Stimulated activated CD4-positive, alpha-beta T cell treated with anti-CD3 and anti-CD28 coated beads, Interleukin-4, amount 100 ng/mL, for 24 hours (primary cell): ENCODE measurements at regions not wholly inside any gene's neighbourhood (a gene's known extent, or its start where the extent isn't known, plus 50 kb on each side); places are given as distances from the start of the nearest gene placed in this dataset.

Experiments
- DNase-seq: peaks from one replicate; pipeline ENCODE4 v3.0.0-alpha.2; 2020

DNA sequence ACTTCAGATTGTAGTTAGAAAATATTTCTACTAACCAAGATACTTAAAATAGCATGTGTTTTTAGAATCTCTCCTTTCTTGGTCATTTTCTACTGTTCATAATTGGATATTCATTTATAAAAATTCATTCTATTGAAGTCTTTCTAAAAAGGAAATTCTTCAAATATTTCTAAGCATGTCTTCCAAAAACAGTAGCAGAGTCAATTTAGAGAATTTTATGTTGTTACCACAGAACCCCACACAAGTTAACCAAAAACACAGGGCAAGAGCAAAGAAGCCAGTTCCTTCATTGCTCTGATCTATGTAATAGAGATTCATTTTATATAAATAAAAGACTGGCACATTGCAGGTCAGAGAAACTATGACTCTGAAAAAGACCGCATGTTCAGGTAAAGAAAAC is 345.1 kb upstream of the PITX2 start:
- DNase-seq = no peak

DNA sequence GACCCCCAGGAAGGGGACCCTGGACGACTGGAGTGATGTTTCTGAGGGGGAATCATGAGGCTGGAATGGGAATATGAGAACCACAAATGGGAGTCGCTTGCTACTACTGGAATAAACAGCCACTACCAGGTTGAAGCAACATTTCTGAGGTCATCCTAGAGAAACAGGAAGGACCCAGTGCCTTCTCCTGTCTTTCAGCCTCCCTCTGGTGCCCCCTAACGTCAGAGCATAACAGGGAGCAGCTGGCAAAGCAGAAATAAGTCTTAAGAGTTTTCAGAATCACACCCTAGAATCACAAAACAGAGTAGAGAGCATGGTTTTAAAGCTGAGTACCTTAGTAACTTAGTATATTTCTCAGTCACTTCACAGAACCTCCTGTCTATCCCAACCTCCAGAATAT is 347.8 kb upstream of the PITX2 start:
- no peak for DNase-seq

DNA sequence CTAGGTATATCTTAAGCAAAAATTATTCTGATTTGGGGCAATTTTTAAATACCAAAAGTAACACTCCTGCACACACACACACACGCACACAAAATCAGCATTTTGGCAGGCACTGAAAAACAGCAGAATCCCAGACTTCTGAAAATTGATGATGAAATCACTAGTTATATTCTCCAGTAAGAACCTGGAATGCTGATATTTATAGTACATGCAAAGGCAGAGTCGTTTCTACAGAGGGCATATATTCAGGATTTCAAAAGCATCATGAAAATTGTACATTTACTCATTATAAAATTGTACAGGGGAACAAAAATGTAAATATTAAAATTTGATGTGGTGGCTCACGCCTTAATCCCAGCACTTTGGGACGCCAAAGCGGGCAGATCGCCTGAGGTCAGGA is 352.5 kb upstream of the PITX2 start:
- no peak for DNase-seq

DNA sequence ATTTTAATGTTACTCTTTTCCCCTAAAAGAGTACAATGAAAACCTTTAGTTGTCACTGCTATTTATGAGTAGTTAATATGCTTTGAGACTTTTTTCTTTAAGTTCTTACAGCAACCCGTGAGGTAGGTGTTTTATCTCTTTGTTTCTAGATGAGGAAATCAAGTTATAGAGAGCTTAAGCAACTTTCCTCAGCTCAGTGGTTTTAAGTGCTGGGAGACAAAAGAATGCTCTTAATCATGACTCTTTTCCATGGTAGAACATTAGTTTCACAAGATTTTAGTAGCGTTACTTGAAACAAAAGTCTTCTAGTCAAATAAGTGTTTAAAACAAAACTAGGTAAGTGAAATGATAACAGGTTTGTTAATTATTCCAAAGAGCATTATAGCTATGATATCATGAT is 354.7 kb upstream of the PITX2 start:
- no peak for DNase-seq

DNA sequence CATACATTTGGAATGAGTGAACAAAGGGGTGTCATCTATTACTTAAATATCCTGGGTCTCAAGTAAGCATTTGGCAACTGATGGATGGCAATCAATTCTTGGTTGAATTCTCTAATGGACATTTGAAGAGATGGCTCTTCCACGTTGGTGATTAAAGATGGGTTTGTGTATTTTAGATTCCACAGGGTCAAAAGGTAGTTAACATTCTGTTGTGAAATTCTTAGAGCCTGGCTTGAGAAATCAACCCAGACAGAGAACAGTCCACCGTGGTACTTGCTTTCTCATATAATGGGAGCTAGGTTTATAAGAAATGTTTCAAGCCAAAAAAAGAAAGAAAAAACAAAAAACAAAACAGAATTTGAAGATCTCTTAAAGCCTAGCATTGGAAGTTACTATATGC is 355.9 kb upstream of the PITX2 start:
- no peak for DNase-seq

DNA sequence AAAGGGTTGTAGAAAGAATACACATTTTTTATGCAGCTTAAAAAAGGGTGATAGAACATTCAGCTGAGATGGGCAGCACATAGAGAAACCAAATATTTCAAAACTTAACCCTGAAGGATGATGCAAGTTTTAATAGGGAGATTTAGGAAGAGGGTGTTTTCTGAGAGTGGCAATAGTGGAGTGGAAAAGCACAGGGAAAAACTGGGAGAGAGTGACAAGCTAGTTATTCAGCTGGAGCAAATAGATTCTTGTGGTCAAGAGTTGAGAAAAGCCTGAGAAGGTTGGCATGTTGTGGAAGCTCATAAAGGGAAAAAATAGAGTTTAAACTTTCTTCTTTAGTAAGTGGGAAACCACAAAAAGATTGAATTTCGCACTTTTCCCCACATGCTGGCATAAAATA is 359.6 kb upstream of the PITX2 start:
- DNase-seq = no peak

DNA sequence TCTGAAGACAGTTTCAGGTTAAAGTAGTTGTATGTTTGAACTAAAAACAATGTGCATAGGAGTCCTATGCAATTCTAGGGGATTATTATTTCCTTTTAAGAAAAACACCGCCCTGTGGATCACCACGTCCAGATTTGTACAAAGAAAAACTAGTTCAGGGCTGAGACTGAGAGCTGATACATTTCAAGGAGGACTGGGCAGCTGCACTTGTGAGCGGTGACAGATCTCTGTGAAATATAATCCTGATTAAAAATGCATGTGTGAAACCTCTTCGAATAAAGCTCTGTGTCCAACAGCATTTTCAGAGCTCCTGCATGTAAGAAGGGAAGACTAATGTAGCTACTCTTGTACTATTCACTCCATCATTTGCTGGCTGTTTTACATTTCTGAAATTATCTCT is 365.8 kb upstream of the PITX2 start:
- no peak for DNase-seq

DNA sequence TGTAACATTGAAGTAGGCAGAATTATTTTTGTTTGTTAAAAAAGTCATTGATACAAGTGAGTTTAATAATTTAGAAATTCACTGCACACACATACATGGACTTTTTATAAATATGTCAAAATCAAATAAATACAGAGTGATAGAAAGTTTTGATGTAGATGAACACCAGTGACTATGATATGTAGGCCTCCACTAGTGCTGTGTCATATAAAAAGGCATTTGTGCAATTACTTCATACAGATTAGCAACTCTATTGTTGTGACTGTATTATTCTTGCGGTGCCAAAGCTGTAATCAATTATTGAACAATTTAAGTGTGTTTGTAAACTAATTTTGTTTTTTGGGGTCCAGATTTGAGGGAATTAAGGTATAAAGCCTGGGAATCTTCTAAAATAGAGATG is 366.2 kb upstream of the PITX2 start:
- no peak for DNase-seq

DNA sequence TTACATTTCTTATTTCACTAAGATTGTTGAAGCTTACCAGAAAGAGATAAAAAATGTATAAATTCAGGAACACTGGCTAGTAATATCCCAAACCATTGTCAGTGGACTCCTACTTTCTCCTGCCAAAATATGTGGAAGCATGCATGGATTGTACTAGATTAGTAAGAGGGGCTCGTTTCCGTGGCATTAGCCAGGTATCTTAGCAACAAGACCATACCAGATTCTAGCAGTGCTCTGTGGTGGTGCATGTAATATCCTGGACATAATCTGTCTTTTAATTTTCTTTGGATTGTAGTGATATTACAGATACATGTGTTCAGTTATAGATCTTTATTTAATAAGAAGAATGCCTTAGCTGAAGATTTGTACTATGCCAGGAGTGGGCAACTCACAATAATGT is 371.9 kb upstream of the PITX2 start:
- no peak for DNase-seq

DNA sequence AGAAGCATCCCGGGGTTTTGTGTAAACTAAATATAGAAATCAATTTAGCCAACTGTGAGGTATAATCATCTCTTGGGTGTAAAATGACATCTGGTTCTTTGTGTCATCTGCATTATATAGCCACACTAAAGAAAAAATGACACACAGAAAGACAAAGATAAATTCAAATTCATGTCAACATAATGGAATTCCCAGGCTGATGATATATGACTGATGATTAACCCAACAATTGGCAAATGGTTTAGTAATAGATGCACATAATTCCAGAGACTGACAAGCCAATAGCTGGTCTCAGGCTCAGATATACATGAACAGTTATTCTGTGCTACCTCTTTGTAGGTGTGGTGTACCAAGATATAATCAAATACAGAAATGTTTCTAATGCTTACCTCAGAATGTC is 375.4 kb upstream of the PITX2 start:
- DNase-seq = no peak

DNA sequence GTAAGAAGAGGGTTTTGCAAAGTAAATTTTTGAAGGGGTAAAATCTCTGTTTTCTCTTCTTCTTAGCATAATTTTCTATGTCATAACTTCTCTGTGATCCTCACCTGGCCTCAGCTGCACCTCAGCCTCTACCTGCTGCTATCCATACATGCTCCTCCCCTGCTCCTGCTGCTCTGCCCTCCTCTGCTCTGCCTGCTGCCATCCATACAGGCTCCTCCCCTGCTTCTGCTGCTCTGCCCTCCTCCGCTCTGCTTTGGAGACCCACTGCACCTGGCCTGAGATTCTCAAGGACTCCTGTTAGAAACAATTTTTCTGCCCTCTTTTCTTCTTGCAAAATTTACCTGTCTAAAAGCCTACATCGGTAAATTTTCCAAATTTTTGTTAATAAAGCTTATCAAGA is 388.6 kb upstream of the PITX2 start:
- no peak for DNase-seq

DNA sequence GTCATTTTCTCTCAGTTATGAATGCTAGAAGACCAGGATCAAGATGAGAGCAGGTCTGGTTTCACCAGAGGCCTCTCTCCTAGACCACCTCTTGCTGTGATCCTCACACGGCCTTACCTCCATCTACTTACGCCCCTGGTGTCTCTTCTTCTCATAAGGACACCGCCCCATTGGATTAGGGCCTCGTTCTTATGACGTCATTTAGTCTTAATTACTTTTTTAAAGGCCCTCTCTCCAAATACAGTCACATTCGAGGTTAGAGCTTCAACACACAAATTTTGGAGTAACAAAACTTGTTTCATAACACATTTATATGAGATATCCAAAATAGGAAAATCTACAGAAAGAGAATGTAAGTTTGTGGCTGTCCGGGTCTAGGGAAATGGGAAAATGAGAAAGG is 391.0 kb upstream of the PITX2 start:
- DNase-seq = no peak

DNA sequence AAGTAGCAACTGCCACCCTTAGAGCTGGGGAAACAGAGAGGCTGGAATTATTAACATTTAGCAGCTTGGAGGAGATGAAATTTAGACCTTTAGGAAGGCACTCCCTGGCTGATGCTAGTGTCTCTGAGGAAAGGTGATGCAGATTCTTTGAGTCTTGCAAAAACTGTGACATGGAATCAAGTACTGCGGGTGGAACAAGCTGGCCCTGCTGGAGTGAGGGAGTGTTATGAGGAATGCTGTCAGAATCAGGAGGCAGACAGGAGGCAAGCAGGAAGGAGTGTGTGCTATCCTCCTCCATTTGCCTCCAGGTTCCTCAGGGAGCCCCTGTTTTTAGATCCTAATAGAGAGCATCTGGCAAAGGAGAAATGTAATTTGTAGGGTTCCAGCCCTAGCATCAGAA is 391.7 kb upstream of the PITX2 start:
- no peak for DNase-seq

DNA sequence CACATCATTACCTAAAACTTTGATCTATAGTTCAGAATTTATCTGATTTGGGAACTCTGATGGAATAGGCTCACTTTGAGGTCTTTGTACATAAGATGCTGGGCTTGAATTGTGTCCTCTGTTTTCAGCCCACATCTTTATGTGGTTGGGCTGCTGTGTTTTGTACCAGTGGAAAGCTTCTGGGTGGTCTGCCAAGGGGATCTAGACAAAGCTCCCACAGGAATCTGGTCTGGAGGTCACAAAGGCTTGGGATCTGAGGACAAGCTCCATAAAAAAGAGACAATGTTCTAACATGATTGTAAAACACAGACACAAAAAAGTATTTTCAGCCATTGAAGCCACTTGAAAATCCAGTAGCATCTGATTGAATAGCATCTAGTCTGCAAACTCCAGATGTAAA is 393.5 kb upstream of the PITX2 start:
- no peak for DNase-seq

DNA sequence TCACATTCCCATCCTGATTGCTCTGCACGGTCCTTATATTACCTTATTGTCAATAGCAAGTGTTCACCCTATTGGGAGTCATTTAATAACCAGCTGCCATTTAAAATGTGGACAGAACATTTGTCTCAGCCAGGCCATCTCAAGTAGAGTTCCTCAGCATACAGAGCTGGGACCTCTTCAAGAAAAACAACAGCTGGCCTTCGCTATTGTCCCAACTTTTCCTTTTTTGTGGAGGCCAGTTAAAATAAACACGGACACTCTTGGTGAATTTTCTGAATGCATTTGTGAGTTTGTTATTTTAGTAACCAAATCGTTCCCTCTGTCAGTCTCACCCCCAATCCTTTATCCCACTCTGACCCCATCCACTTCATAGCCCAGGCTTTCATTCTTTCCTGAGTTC is 395.3 kb upstream of the PITX2 start:
- no peak for DNase-seq

DNA sequence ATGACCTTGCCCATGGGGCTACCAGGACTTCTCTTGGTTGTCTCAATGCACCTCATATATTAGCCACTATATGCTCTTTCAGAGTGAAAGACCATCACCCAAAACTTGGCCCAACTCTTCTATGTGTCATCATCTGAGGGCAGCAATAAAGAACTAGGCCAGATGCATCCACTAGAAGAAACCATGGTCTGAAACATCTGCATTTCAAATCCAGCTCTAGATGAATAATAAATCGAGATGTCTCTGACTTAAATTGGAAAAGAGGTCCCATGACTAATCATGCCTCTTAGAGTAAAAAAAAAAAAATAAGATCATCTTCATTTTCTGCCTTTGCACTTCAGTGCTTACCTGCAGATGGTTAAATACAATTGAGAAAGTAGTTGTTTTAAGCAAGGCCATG is 397.6 kb upstream of the PITX2 start:
- DNase-seq = no peak

DNA sequence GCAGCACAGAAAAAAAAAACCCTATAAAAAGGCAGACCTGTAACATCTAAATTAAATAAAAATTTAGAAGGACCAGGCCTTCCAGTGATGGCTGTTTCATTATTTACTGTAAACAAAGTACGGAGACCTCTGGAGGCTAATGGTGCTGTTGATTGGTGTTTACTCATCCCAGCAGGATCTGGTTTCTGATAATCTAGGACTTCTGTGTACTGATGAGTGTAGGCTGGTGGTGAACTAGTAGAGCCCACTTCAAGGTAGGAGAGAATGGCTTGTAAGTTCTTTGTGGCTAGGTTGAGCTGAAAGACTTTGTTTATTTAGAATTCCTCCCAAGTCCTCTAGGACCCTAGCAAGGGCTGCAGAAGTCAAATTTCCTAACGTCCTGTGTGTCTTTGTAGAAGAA is 398.1 kb upstream of the PITX2 start:
- DNase-seq = no peak

DNA sequence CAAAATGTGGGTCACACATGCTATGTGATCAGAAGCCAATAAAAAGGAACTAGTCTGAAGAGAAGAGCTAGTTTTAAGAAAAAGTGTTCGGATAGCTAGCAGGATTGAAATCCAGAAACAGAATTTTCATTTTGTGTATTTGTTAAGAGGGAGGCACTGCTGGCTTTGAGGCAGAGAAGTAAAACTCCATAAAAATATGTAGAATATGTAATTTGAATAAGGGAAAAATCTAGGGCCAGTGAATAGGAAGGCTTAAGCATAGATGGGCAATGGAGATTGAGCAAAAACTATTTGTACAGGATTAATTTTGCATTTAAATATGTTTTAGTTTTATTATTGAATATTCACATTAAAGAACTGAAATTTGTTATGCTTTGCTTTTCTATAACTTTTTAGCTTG is 399.9 kb upstream of the PITX2 start:
- no peak for DNase-seq

DNA sequence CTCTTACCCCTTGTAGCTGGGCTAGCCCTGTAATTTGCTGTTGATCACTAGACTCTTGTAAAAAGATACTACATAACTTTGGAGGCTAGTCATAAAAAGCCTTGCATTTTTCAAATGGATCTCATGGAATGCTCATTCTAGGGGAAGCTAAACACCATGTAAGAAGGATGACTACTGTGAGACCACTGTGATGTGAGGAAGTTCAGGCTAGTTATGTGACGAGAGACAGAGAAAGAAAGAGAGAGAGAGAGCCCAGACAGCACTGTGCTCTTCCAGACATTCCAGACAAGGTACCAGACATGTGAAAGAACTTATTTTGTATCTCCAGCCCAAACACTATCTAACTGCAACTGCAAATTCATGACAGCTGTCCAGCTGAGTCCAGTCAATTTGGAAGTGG is 404.6 kb upstream of the PITX2 start:
- DNase-seq = no peak

DNA sequence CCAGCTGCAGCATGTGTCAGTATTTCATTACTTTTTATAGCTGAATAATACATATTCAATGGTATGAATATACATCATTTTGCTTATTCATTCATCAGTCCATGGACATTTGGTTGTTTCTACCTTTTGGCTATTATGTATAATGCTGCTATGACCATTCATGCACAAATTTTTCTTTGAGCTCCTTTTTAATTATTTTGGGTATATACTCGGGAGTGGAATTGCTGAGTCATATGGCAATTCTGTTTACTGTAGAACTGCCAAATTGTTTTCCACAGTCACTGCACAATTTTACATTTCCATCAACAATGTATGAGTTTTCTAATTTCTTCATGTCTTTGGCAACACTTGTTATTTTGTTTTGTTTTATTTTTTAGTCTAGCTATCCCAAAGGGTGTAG is 405.9 kb upstream of the PITX2 start:
- no peak for DNase-seq

DNA sequence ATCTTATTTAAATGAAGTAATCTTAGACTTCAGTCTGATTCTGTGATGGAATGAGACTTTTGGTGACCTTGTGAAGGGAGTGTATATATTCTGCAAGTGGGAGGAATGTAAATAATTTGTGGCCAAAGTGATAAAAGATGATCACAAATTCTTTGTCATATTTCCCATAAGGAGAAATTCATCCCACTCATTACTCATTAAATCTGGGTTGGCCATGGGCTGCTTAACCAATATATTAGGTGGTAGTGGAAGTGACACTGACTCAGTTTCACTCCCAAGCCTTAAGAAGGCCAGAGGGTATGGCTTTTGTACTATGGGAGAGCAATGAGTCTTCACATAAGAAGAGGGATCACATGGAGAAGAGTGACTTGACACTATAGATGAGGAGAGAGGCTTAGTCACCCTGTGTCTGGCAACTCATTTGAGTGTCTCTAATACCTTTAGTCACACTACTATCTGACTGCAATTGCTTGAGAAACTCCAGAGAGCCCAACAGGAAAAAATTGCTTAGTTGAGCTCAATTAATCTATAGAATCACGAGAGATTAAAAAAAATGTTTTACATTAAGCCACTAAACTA is 408.2 kb upstream of the PITX2 start:
- DNase-seq = no peak

DNA sequence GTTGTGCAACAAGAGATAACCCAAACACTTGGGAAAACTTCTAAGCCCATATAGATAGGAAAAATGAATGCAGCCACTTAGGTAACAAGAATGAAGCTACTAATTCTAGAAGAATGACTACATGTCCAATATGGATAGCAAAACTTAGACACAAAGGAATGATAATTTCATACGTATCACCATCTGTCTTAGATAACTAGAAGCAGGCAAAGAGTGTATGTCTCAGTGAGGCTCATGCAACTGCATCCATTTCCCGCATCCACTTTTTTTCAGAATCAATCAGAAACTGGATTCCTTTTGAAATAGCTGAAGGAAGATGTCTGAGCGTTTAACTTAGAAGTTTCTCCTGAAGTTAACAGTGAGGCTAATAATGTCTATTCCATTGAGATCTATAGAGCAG is 408.7 kb upstream of the PITX2 start:
- no peak for DNase-seq

DNA sequence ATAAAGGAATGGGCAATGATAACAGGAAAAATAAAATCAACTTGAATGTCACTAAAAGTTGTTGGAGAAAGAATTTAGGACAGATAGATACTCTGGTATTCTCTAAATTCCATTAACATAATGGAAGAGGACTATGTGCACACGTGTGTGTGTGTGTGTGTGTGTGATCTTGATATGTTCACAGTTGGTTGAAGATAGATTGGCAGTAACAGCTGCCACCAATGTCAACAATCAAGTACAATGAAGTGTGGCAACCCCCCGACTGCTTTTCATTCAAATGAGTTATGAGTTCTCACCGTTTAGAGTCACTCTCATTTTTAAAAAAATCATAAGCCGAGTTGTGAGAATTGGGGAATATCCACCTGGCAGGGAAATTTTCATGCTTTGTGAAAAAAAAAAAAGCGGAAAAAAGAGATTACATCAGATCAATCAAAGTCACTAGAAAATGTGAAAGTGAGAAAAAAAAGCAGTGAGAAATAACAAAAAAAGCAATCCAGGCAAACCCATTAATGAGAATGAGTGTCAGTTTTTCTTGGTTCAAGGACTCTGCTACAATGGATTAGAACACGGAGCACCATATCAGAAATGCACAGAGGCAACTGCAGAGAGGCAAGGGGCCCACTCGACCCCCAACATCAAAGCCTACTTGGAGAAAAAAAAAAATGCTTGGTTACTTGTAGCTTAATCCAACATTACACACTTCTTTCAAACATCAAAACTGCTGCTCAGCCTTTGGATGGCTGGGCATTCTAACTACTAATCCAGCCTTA is 414.9 kb upstream of the PITX2 start:
- no peak for DNase-seq

DNA sequence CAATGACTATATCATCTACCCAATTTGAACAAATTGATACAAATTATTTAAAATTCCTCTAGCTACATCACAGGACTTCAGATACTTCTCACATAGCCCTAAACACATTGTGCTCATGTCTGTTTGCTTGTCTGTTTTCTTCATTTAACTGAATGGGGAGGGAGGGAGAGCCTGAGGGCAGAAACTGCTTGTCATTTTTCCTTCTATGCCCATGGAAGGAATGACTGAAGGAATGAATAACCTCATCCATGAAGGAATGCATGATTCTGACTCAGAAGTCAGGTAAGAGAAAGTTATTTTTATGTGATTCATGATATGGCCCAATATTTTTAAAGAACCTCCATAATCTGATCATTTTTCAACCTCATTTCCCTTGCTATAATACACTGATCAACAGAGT is 418.0 kb upstream of the PITX2 start:
- no peak for DNase-seq

DNA sequence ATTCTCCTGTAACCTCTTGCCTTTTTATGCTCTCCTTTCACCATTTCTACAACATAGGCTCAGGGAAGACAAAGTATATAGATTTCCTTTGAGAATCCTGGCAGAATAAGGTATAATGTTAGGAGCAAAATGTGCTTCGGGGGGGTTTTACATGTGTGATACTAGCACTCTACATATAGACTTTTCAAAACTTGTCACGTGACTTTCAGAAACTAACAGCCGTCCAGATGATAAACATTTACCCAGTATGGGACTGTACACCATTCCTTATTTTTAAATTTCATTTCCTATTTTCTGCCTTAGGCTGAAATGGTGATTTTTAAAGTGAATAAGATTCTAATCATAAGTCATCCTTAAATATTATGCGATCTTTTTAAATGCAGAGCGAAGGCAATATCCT is 420.4 kb upstream of the PITX2 start:
- DNase-seq = no peak
